B cell (primary cell): ENCODE measurements at regions not wholly inside any gene's neighbourhood (a gene's known extent, or its start where the extent isn't known, plus 50 kb on each side); places are given as distances from the start of the nearest gene placed in this dataset.

Experiments used
- CTCF ChIP-seq: fragments of 200-600 bp; IDR thresholded peaks from one replicate; pipeline ENCODE4 v1.8.0; 2022; ENCODE audit warnings: antibody characterized with exemption, mild to moderate bottlenecking
- EZH2 ChIP-seq: IDR thresholded peaks from 2 replicates; pipeline ENCODE4 v1.6.1; 2012; ENCODE audit warnings: borderline replicate concordance, low read depth, mild to moderate bottlenecking, moderate library complexity, low read length; ENCODE audit not compliant: insufficient read depth, poor library complexity, severe bottlenecking

DNA sequence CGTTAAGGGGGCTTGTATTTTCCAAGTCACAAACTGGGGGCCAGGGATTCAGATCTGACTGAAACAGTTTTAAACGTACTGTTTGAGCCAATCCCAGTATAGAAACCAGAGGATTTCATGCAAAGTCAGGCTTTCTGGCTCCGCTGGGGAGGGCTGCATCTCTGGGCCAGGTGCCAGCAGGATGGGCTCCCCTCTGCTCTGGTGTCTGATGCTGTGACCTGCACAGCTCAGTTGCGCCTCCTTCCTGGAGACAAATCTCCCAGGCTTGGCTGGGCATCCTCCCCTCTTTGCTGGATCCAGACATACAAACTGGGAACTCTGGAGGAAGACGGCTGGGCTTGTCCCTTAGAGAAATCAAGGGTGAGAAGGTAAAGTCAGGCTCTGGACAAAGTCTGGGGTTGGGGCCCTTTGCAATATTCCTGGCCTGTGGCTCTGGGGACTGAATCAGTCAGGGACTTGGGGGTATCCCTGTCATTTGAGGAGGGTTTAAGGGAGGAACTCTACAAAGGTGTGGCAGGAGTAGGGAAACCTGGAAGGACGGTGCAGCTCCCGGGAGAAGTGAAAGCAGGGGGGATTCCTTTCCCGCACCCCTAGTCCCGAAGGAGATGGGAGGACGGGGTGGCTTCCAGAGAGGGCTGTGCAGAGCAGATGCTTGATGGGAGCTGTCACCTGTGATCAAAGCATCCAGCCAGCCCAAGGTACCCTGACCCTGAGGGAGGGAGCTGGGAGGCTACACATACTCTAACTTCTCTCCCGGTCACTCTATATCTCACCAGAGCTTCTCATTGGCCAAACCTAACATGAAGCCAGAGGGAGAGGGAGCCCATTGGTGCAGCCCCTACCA lies 114.8 kb upstream of the ATP2B2 start:
- TF ChIP-seq CTCF (no peak), EZH2 (no peak)
